ENCODE measurements at regions not wholly inside any gene's neighbourhood (a gene's known extent, or its start where the extent isn't known, plus 50 kb on each side); places are given as distances from the start of the nearest gene placed in this dataset.

GRCh38 chr9:36739373-36740116, 166.8 kb downstream of the MELK start:
- TF ChIP-seq CTCF (IDR thresholded peaks at IDR 0.05) (no peak), POLR2AphosphoS5 (IDR thresholded peaks at IDR 0.05; ENCODE audit: low read depth, low read length) (no peak), REST (IDR thresholded peaks at IDR 0.05; ENCODE audit: insufficient read depth in 1 of 2, low read depth in 2 of 2, low read length in 1 of 2) (no peak), SIN3A (IDR thresholded peaks at IDR 0.05; ENCODE audit: borderline replicate concordance, insufficient read depth, low read depth, low read length) (no peak), TCF7L2 (IDR thresholded peaks at IDR 0.05; ENCODE audit: low read depth, low read length) (no peak)
